HEK293T (cell line): ENCODE measurements at regions not wholly inside any gene's neighbourhood (a gene's known extent, or its start where the extent isn't known, plus 50 kb on each side); places are given as distances from the start of the nearest gene placed in this dataset.

ENCODE experiments used
- FOXK2 ChIP-seq: fragments of 450-650 bp; IDR thresholded peaks from 2 replicates; pipeline ENCODE4 v1.6.1; 2016; ENCODE audit warnings: mild to moderate bottlenecking
- FOXM1 ChIP-seq: fragments of 450-650 bp; IDR thresholded peaks from 2 replicates; pipeline ENCODE4 v1.6.1; 2017; ENCODE audit warnings: mild to moderate bottlenecking, borderline replicate concordance
- HDGF ChIP-seq: fragments of 450-650 bp; IDR thresholded peaks from 2 replicates; pipeline ENCODE4 v1.6.1; 2017; ENCODE audit warnings: antibody characterized with exemption, borderline replicate concordance
- SP1 ChIP-seq: fragments of 450-650 bp; IDR thresholded peaks from 2 replicates; pipeline ENCODE4 v1.6.1; 2017
- SUZ12 ChIP-seq: fragments of 450-650 bp; IDR thresholded peaks from 2 replicates; pipeline ENCODE4 v1.6.1; 2016; ENCODE audit warnings: mild to moderate bottlenecking

DNA sequence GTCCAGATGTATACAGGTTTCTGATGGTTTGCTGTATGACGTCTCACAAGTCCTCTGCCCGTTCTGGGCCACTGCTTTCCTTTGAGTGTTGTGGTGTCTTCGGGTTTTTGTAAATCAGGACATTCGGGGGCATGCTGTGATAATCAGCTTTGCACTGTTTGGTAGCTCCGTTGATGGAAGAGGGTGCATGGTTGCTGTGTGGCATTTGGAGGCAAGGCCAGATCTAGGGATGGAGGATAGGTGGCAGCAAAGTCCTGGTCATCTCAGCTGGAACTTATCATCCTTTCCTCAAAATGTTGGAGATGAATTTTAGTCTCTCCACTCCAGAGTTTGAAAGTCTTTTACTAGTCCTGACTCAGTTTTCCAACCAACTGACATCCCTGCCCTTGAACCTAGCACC lies 91.0 kb downstream of the SCP2D1 start:
- TF ChIP-seq SUZ12 (no peak), FOXK2 (no peak), SP1 (no peak), FOXM1 (no peak), HDGF (no peak)
